Panc1 (cell line): ENCODE measurements at regions not wholly inside any gene's neighbourhood (a gene's known extent, or its start where the extent isn't known, plus 50 kb on each side); places are given as distances from the start of the nearest gene placed in this dataset.

ENCODE experiments used
- ATAC-seq: fragments of 200-7000 bp; cut with Tn5 transposase; 2 replicates; pipeline ENCODE4 v1.9.1; 2020; ENCODE audit warnings: mild to moderate bottlenecking, moderate library complexity
- BruUV-seq: library from RNA; stranded (reverse); fragments of 400-500 nt; replicated peaks from 2 replicates; lab custom pipeline; 2021; lab: Mats Ljungman, UMichigan
- CTCF ChIA-PET: fragments of 300-600 bp; sonication (Branson Sonifier 250); formaldehyde crosslinking; loops from one replicate; lab custom pipeline; 2022; ENCODE audit warnings: antibody characterized with exemption; lab: Charles Lee
- POLR2A ChIA-PET: fragments of 300-600 bp; sonication (Branson Sonifier 250); formaldehyde crosslinking; loops from one replicate; lab custom pipeline; 2022; ENCODE audit warnings: antibody characterized with exemption; lab: Charles Lee
- DNase-seq: peaks from one replicate; pipeline ENCODE4 v3.0.0-alpha.2; 2010; ENCODE audit warnings: low read depth, low spot score
- H3K27ac ChIP-seq: 2 replicates; pipeline ENCODE4 v1.5.1; 2011; ENCODE audit warnings: mild to moderate bottlenecking, low read length, inconsistent platforms
- H3K27me3 ChIP-seq: fragments of 200-500 bp; sonication (Bioruptor generic); 2 replicates; pipeline ENCODE4 v1.6.0; 2014; ENCODE audit warnings: low read length, inconsistent platforms; ENCODE audit not compliant: control insufficient read depth, insufficient read depth
- H3K36me3 ChIP-seq: fragments of 200-500 bp; sonication (Bioruptor generic); 2 replicates; pipeline ENCODE4 v1.5.1; 2014; ENCODE audit warnings: inconsistent platforms, mild to moderate bottlenecking, low read length, moderate library complexity; ENCODE audit not compliant: control insufficient read depth, insufficient read depth
- H3K4me1 ChIP-seq: 2 replicates; pipeline ENCODE4 v1.5.1; 2011; ENCODE audit warnings: inconsistent platforms, mild to moderate bottlenecking, low read length, moderate library complexity; ENCODE audit not compliant: control insufficient read depth, insufficient read depth
- H3K4me3 ChIP-seq, 2 experiments: 2 replicates each; pipeline ENCODE4 v1.5.1; 2011 to 2012; ENCODE audit warnings: low read depth in 2 of 2, low read length in 2 of 2, mild to moderate bottlenecking in 2 of 2, inconsistent platforms in 1 of 2, moderate library complexity in 1 of 2
- H3K9me3 ChIP-seq: fragments of 200-500 bp; sonication (Bioruptor generic); 2 replicates; pipeline ENCODE4 v1.5.1; 2014; ENCODE audit warnings: low read depth, mild to moderate bottlenecking, inconsistent platforms, low read length, moderate library complexity; ENCODE audit not compliant: control insufficient read depth, insufficient read depth
- CTCF ChIP-seq: fragments of 450-650 bp; IDR thresholded peaks from 2 replicates; pipeline ENCODE4 v1.5.1; 2017; ENCODE audit warnings: mild to moderate bottlenecking
- POLR2AphosphoS5 ChIP-seq: IDR thresholded peaks from 2 replicates; pipeline ENCODE4 v1.6.1; 2012; ENCODE audit warnings: mild to moderate bottlenecking, low read depth, low read length, moderate library complexity
- REST ChIP-seq, 2 experiments: IDR thresholded peaks; 2 replicates each; pipeline ENCODE4 v1.6.1; 2011 to 2012; ENCODE audit warnings: low read depth in 2 of 2, control low read depth in 1 of 2, low read length in 1 of 2, mild to moderate bottlenecking in 1 of 2, moderate library complexity in 1 of 2; ENCODE audit not compliant: insufficient read depth in 1 of 2
- SIN3A ChIP-seq: IDR thresholded peaks from 2 replicates; pipeline ENCODE4 v1.6.1; 2012; ENCODE audit warnings: low read depth, mild to moderate bottlenecking, low read length, moderate library complexity, borderline replicate concordance; ENCODE audit not compliant: insufficient read depth
- TCF7L2 ChIP-seq: IDR thresholded peaks from 2 replicates; pipeline ENCODE4 v1.6.1; 2011; ENCODE audit warnings: mild to moderate bottlenecking, low read depth, low read length, inconsistent platforms
- in situ Hi-C: cut with HindIII; loops from 2 replicates; pipeline ENCODE4 v1.10.0; 2016; ENCODE audit warnings: low sequenced_read_pairs, low pct_unique_long_range_greater_than_20kb
- intact Hi-C: fragments of 100-400 bp; cut with micrococcal nuclease; formaldehyde crosslinking; loops from one replicate; pipeline ENCODE4 v1.10.0; 2022; ENCODE audit not compliant: unreplicated experiment

DNA sequence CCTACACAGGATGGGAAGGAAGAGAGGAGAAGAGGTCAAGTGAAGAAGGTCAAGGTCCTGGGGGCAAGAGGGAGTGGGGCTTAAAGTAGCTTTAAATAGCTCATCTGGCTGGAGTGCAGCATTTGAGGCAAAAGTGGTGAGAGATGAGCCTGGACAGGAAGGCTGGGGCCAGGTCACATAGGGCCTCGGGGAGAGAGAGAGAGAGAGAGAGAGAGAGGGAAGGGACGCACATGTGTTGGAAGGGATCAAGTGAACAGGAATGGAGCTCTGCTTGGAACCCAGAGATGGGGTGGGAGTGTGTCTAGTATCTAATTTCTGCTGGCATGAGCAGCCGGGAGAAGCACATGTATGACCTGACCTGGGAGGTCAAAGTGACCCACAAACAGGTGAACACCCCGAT is 407.5 kb downstream of the MED13L start:
- ChIA-PET POLR2A (no interaction called here), CTCF (interaction anchor here (0.7 kb wide), 1 partner anchor 9 kb away, joined by 13 read pairs; no protein-coding TSS in a partner anchor)
- in situ Hi-C loops (no loop called here), intact Hi-C loops (no loop called here)
- Histone ChIP-seq H3K27ac (no peak overlapping the region), H3K36me3 (no peaks in the 10 kb centered on the region), H3K4me3 (no peak overlapping the region), H3K27me3 (peaks cover 10% of the 10 kb centered on the region), H3K4me1 (no peaks in the 10 kb centered on the region), H3K9me3 (no peaks in the 10 kb centered on the region)
- BruUV-seq: no TSS peak
- no peak for TF ChIP-seq REST (IDR thresholded peaks at IDR 0.05; ENCODE audit: insufficient read depth in 1 of 2, low read depth in 2 of 2, low read length in 1 of 2)
- TF ChIP-seq CTCF: no peak
- TF ChIP-seq SIN3A: no peak
- TF ChIP-seq POLR2AphosphoS5: no peak
- no peak for TF ChIP-seq TCF7L2
- DNase-seq (no peak), ATAC-seq (no peak)

- H3K36me3 ChIP-seq: no peaks in the 10 kb centered on the region
- intact Hi-C loops: no loop called here
- H3K9me3 ChIP-seq: no peaks in the 10 kb centered on the region
- no peak overlapping the region for H3K27ac ChIP-seq
- ATAC-seq (no peak), DNase-seq (no peak)
- no peak overlapping the region for H3K4me3 ChIP-seq
- BruUV-seq: no TSS peak
- no peak for TF ChIP-seq POLR2AphosphoS5
- in situ Hi-C loops: no loop called here
- H3K4me1 ChIP-seq: no peaks in the 10 kb centered on the region
- ChIA-PET POLR2A (no interaction called here), CTCF (interaction anchor here (0.6 to 0.7 kb wide), 2 partner anchors 9 to 1352 kb away, joined by 4 to 13 read pairs; no protein-coding TSS in a partner anchor)
- peaks cover 13% of the 10 kb centered on the region for H3K27me3 ChIP-seq
These were observed 407.9 kb downstream of the MED13L start for GRCh38 chr12:115869604-115870003.

GRCh38 chr12:115868624-115869023 is 408.9 kb downstream of the MED13L start:
- in situ Hi-C loops: no loop called here
- no peak for ATAC-seq
- ChIA-PET POLR2A (no interaction called here), CTCF (interaction anchor here (0.5 kb wide), 1 partner anchor 60 kb away, joined by 3 read pairs; no protein-coding TSS in a partner anchor)
- Histone ChIP-seq H3K27me3 (peaks cover 14% of the 10 kb centered on the region), H3K36me3 (no peaks in the 10 kb centered on the region), H3K9me3 (no peaks in the 10 kb centered on the region), H3K4me3 (no peak overlapping the region), H3K27ac (no peak overlapping the region), H3K4me1 (no peaks in the 10 kb centered on the region)
- TF ChIP-seq POLR2AphosphoS5 (no peak), SIN3A (no peak), CTCF (no peak), TCF7L2 (no peak), REST (IDR thresholded peaks at IDR 0.05; ENCODE audit: insufficient read depth in 1 of 2, low read depth in 2 of 2, low read length in 1 of 2) (no peak)
- intact Hi-C loops: no loop called here
- DNase-seq: no peak
- BruUV-seq: no TSS peak
